Uterus (tissue), 3 donors: ENCODE measurements at regions not wholly inside any gene's neighbourhood (a gene's known extent, or its start where the extent isn't known, plus 50 kb on each side); places are given as distances from the start of the nearest gene placed in this dataset.
"Not testable (repeated sequence)": the region's sequence is repeated elsewhere in the genome, so short reads cannot be mapped to it uniquely, and the experiment has no call there.

Experiments
- DNase-seq, 2 donors: peaks; one replicate each; pipeline ENCODE4 v3.0.0-alpha.2; 2019 to 2020
- H3K27ac ChIP-seq, 2 donors: fragments of 200-600 bp; sonication (generic); 1 replicate in 1 of 2; 2 replicates in 1 of 2; pipeline ENCODE4 v1.5.1; 2016 to 2018
- H3K27me3 ChIP-seq, 2 donors: fragments of 200-600 bp; sonication (generic); one replicate each; pipeline ENCODE4 v1.5.1; 2018 to 2019; ENCODE audit warnings: control low read depth in 1 of 2
- H3K36me3 ChIP-seq, 2 donors: fragments of 200-600 bp; sonication (generic); one replicate each; pipeline ENCODE4 v1.5.1; 2019; ENCODE audit warnings: control low read depth in 1 of 2
- H3K4me1 ChIP-seq, 2 donors: fragments of 200-600 bp; sonication (generic); one replicate each; pipeline ENCODE4 v1.5.1; 2018 to 2019; ENCODE audit warnings: control low read depth in 1 of 2
- H3K4me3 ChIP-seq, 2 donors: fragments of 200-600 bp; sonication (generic); 1 replicate in 1 of 2; 2 replicates in 1 of 2; pipeline ENCODE4 v1.5.1; 2018 to 2019; ENCODE audit warnings: mild to moderate bottlenecking in 1 of 2
- H3K9me3 ChIP-seq, 2 donors: fragments of 200-600 bp; sonication (generic); one replicate each; pipeline ENCODE4 v1.5.1; 2019; ENCODE audit warnings: control low read depth in 1 of 2
- CTCF ChIP-seq, 4 experiments: fragments of 200-600 bp in 2 of 4; fragments of 450-650 bp in 2 of 4; sonication (generic) in 2 of 4; IDR thresholded peaks; one replicate each; pipeline ENCODE4 v1.5.1; 2016 to 2019; ENCODE audit warnings: antibody characterized with exemption in 4 of 4, mild to moderate bottlenecking in 2 of 4, moderate library complexity in 1 of 4
- POLR2A ChIP-seq, 2 donors: fragments of 450-650 bp; IDR thresholded peaks; one replicate each; pipeline ENCODE4 v1.6.1; 2016; ENCODE audit warnings: antibody characterized with exemption in 2 of 2, mild to moderate bottlenecking in 1 of 2, moderate library complexity in 1 of 2
- intact Hi-C: fragments of 100-400 bp; cut with DNase I; formaldehyde crosslinking; loops from one replicate; pipeline ENCODE4 v1.15.1; 2023; ENCODE audit warnings: low total_unique reads
- donor health status: DM: yes; HTN: yes; CAD: no.

- Histone ChIP-seq H3K36me3 (no peaks in the 10 kb centered on the region), H3K9me3 (no peaks in the 10 kb centered on the region), H3K4me1 (no peaks in the 10 kb centered on the region), H3K27me3 (no peaks in the 10 kb centered on the region), H3K27ac (no peak overlapping the region), H3K4me3 (no peak overlapping the region)
- TF ChIP-seq CTCF (IDR thresholded peaks at IDR 0.05) (no peak), POLR2A (IDR thresholded peaks at IDR 0.05) (no peak)
- intact Hi-C loops: no loop called here
- DNase-seq: no peak
Observed at GRCh38 chr18:41870817-41871216, 84.2 kb upstream of the PIK3C3 start.

GRCh38 chr18:41870191-41870590 is 84.8 kb upstream of the PIK3C3 start:
- Histone ChIP-seq H3K27ac (no peak overlapping the region), H3K9me3 (no peaks in the 10 kb centered on the region), H3K36me3 (no peaks in the 10 kb centered on the region), H3K4me3 (no peak overlapping the region), H3K27me3 (no peaks in the 10 kb centered on the region), H3K4me1 (no peaks in the 10 kb centered on the region)
- DNase-seq: no peak
- intact Hi-C loops: no loop called here
- no peak for TF ChIP-seq POLR2A (IDR thresholded peaks at IDR 0.05)
- TF ChIP-seq CTCF (IDR thresholded peaks at IDR 0.05): no peak

GRCh38 chr18:41865796-41866195 is 89.2 kb upstream of the PIK3C3 start:
- DNase-seq, H3K36me3 ChIP-seq, H3K4me1 ChIP-seq, intact Hi-C loops, H3K9me3 ChIP-seq, H3K27me3 ChIP-seq, H3K27ac ChIP-seq, H3K4me3 ChIP-seq: not testable (repeated sequence)

GRCh38 chr18:41864216-41864615 is 90.8 kb upstream of the PIK3C3 start:
- Histone ChIP-seq H3K27me3 (no peaks in the 10 kb centered on the region), H3K4me1 (no peaks in the 10 kb centered on the region), H3K9me3 (no peaks in the 10 kb centered on the region), H3K4me3 (no peak overlapping the region), H3K36me3 (no peaks in the 10 kb centered on the region), H3K27ac (no peak overlapping the region)
- no peak for DNase-seq
- TF ChIP-seq POLR2A (IDR thresholded peaks at IDR 0.05) (no peak), CTCF (IDR thresholded peaks at IDR 0.05) (no peak)
- intact Hi-C loops: no loop called here

GRCh38 chr18:41862921-41863320 is 92.1 kb upstream of the PIK3C3 start:
- Histone ChIP-seq H3K4me1 (no peaks in the 10 kb centered on the region), H3K36me3 (no peaks in the 10 kb centered on the region), H3K27ac (no peak overlapping the region), H3K4me3 (no peak overlapping the region), H3K9me3 (no peaks in the 10 kb centered on the region), H3K27me3 (no peaks in the 10 kb centered on the region)
- intact Hi-C loops: no loop called here
- TF ChIP-seq CTCF (IDR thresholded peaks at IDR 0.05) (no peak), POLR2A (IDR thresholded peaks at IDR 0.05) (no peak)
- no peak for DNase-seq

- no peak for DNase-seq
- H3K27ac ChIP-seq: no peak overlapping the region
- TF ChIP-seq CTCF (IDR thresholded peaks at IDR 0.05) (no peak), POLR2A (IDR thresholded peaks at IDR 0.05) (no peak)
- H3K27me3 ChIP-seq: no peaks in the 10 kb centered on the region
- no peaks in the 10 kb centered on the region for H3K36me3 ChIP-seq
- intact Hi-C loops: no loop called here
- no peak overlapping the region for H3K4me3 ChIP-seq
- no peaks in the 10 kb centered on the region for H3K4me1 ChIP-seq
- no peaks in the 10 kb centered on the region for H3K9me3 ChIP-seq
Observed at GRCh38 chr18:41860987-41861386, 94.0 kb upstream of the PIK3C3 start.
